Left ventricle myocardium superior (tissue), 1 donor: ENCODE measurements at regions not wholly inside any gene's neighbourhood (a gene's known extent, or its start where the extent isn't known, plus 50 kb on each side); places are given as distances from the start of the nearest gene placed in this dataset.
"Not testable (repeated sequence)": the region's sequence is repeated elsewhere in the genome, so short reads cannot be mapped to it uniquely, and the experiment has no call there.

Experiments used
- ATAC-seq: fragments of 200-7000 bp; cut with Tn5 transposase; one replicate; pipeline ENCODE4 v1.9.1; 2020; ENCODE audit warnings: mild to moderate bottlenecking, moderate library complexity
- DNase-seq: peaks from one replicate; pipeline ENCODE4 v3.0.0-alpha.2; 2020
- intact Hi-C: fragments of 100-400 bp; cut with micrococcal nuclease; formaldehyde crosslinking; loops from one replicate; pipeline ENCODE4 v1.11.0; 2022
- donor health status: DM: no; HTN: yes; CAD: no; lungs with severe emphysema.

DNA sequence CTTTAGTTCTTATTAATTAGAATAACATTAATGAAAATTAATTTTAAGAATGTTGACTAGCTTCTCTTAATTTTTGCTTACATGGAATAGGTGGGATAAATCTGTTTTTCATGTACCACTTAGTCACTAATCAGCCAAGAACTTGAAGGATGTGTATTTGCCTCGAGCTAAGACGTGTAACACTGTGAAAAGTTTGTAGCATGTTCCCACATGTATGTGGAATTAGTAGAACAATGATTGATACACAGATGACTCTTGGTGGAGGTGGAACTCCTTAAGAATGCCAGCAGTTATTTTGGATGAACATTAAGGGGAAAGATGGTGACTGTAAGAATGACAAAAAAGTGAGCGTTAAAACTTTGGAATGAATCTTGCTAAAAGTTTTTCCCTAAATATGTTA is 435.7 kb upstream of the MDGA2 start:
- intact Hi-C loops = no loop called here
- ATAC-seq (no peak), DNase-seq (no peak)

GRCh38 chr14:48107646-48108045 is 432.2 kb upstream of the MDGA2 start:
- ATAC-seq (no peak), DNase-seq (no peak)
- intact Hi-C loops = no loop called here

DNA sequence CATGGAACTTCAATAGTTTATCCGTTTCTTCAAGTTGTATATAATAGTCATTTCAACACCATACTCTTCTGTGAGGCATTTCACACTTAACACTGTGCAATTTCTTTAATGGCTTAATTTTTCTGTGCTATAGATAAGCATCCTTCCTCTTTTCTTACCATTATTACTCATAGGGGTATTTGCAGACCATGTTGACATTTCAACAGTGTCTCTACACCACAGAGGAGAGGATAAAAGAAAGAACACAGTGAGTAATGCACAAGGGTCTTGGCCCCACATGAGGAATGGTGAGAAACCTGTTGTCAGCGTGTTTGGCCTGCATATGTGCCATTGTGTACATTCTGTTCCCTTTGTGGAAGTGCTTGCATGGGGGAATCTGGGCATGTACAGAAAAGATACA is 421.5 kb upstream of the MDGA2 start:
- DNase-seq (no peak), ATAC-seq (no peak)
- intact Hi-C loops = no loop called here

DNA sequence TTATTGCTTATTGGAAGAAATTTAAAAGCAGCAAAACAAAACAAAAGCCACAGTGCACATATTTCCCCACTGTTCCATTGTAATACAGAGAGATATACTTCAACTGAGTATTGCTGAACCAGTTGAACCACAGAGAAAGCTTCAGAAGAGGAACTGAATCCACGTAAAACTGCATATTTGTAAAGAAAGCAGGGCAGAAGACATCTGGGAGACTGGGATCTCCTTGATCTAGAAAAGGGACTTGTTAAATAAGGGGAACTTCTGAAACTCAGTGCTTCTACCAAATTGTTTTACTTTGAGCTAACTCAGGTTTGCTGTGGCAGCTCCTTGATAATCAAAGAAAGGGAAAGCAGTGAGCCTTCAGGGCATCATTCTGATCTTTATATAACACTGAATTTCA is 411.1 kb upstream of the MDGA2 start:
- DNase-seq (no peak), ATAC-seq (no peak)
- intact Hi-C loops = no loop called here

- DNase-seq (no peak), ATAC-seq (no peak)
- intact Hi-C loops = no loop called here
Measured at GRCh38 chr14:48075487-48075886, 400.1 kb upstream of the MDGA2 start.

GRCh38 chr14:48052973-48053372 is 377.6 kb upstream of the MDGA2 start:
- intact Hi-C loops = no loop called here
- no peak for ATAC-seq

DNA sequence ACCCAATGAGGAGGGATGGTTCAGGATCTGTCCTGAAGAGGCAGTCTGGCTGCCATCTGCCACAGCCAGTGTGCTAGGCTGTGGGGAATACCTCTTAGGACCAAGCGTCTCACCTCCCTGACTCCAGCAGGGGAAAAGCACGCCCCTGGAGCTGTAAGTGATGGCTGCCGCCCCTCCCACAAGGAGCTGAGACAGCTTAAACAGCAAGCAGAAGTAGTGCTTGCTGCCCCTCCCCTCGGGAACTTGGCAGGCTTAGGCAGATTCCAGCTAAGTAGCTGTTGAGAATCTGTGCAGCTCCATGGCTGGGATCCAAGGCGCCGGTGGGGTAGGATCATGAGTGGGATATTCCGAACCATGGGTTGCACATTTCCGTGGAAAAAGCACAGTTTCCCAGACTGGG is 360.4 kb upstream of the MDGA2 start:
- intact Hi-C loops = no loop called here
- DNase-seq (no peak), ATAC-seq (no peak)

More at GRCh38 chr14:48052973-48053372, 377.6 kb upstream of the MDGA2 start:
- DNase-seq = no peak

DNA sequence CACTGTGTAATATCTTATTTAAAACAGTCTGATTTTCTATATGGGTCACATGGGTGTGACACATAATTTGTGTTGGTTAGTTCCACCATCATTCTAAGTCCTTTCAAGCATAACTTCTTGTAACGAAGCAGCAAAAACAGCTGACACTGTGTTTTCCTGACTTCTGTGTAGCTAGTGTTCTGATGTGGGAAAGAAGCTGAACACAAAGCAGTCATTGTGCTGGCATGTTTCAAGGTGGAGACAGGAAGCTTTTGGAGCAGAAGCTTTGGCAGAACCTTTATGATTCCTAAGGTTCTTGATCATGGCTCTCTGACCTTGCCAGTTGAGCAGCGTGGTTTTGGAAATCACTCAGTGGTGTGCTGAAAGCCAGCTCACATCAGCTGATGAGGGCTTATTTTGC is 351.7 kb upstream of the MDGA2 start:
- DNase-seq (no peak), ATAC-seq (no peak)
- intact Hi-C loops = no loop called here

GRCh38 chr14:48023881-48024280 is 348.5 kb upstream of the MDGA2 start:
- intact Hi-C loops = no loop called here
- DNase-seq = no peak
- ATAC-seq = no peak

- ATAC-seq, intact Hi-C loops, DNase-seq: not testable (repeated sequence)
Measured at GRCh38 chr14:48011484-48011883, 336.1 kb upstream of the MDGA2 start.

DNA sequence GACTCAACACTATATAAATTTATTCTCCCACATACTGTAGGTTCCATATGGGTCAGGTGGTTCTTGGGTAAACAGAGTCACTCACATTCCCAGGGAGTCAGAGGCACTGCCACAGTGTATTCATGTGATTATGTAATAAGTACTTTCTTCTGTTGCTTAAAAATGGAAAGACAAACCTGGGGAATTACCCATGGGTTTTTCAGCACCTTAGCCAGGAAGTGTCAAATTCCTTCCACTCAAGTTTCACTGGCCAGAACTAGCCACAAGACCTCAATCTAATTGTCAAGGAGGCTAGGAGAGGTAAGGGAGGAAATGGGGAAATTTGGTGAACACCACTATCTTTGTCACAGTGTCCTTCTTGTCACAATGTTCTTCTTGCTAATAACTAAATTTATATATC is 333.2 kb upstream of the MDGA2 start:
- DNase-seq = no peak
- intact Hi-C loops = no loop called here
- ATAC-seq = no peak

GRCh38 chr14:48005986-48006385 is 330.6 kb upstream of the MDGA2 start:
- ATAC-seq (no peak), DNase-seq (no peak)
- intact Hi-C loops = no loop called here

- ATAC-seq (no peak), DNase-seq (no peak)
- intact Hi-C loops = no loop called here
Measured at GRCh38 chr14:47993883-47994282, 318.5 kb upstream of the MDGA2 start.

DNA sequence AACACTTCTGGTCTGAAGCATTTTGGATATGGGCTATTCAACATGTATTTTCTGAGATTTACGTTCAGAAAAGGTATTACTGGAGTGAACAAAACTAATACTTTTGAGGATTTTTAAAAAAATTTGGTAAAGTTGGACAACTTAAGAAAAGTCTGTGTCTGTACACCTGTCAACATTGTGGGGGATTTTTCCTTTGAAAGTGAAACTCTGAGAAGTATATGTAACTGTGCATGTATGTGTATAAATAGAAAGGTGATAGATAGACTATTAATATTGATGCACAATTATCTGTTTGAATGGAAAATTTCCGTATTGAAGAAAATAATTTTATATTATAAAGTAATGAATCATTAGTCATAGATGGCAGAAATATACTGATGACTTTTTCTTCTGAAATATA is 312.8 kb upstream of the MDGA2 start:
- ATAC-seq = no peak

DNA sequence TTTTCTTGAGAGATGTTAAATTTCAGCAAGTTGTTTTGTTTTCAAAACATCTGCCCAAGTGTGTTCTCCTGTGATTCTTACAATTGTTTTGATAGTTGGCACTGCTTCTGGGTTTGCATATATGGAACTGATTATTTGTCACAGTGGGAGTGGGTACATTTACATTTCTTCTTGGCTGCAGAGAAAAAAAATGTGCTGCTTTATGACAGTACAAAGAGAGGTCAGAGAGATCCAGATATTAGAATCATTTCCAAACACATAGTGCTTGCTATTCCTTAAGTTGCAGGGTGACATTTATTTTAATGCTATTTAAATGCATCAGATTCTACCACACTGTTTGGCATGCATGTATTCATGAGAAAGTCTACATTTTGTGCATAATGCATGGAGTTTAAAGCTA is 303.5 kb upstream of the MDGA2 start:
- intact Hi-C loops = no loop called here
- ATAC-seq (no peak), DNase-seq (no peak)

More for the DNA sequence above, 312.8 kb upstream of the MDGA2 start:
- intact Hi-C loops = no loop called here
- no peak for DNase-seq

- intact Hi-C loops = no loop called here
- DNase-seq = no peak
- ATAC-seq = no peak
Measured at GRCh38 chr14:47976139-47976538, 300.7 kb upstream of the MDGA2 start.

- intact Hi-C loops = no loop called here
- DNase-seq (no peak), ATAC-seq (no peak)
Measured at GRCh38 chr14:47966076-47966810, 290.8 kb upstream of the MDGA2 start.

GRCh38 chr14:47961634-47962033 is 286.2 kb upstream of the MDGA2 start:
- no peak for DNase-seq
- intact Hi-C loops = no loop called here
- no peak for ATAC-seq

DNA sequence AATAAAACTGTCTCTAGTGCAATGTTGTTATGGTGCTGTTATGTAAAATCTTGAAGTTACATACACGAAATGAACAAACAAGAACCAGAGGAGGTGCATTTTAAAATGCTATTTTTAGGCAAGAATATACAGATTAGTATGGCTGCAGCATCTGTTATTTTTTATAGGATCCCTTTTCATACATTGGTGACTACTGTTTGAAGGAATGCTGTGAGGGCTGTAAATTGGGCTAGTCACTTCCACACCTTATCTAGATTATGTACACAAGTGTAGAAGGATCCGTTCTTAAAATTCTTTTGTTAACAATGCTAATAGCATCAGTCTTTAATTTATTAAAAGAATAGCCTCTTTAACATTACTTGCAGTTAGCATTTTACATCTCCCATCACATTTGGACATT is 284.3 kb upstream of the MDGA2 start:
- ATAC-seq = no peak
- intact Hi-C loops = no loop called here
- no peak for DNase-seq

DNA sequence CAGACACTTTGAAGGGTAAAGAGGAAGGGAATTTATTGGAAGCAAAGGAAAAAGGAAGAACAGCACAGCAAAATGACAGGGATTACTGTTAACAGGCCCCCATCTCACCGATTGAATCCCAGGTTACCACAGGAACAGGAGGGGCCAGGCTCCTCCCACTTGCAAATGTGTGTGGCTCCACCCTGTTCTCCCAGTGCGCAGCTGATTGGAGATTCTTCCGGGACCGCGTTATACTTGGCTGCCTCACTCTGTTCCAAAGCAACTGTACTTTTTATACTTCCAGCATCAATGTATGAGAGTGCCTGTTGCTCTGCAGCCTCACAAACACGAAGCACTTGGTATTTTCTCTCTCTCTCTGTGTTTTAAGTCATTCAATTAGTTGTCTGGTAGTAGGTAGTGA is 273.6 kb upstream of the MDGA2 start:
- intact Hi-C loops = no loop called here
- ATAC-seq (no peak), DNase-seq (no peak)

DNA sequence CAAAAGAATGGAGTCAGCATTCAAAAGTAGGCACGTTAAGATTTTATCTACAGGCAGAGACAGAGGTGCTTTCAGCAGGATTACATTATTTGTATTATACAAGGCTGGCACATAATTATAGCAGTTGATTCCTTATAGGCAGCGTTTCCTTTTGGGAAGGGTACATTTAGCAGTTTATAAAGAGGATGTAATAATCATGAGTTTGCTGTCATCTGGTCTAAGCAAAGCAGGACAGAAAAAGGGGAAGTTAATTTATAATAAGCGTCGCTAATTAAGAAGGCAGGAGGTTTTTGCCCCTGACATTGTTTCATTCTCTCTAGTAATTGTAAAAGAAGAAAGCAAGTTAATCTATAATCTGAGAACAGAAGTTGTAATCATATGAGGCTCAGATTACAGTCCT is 259.9 kb upstream of the MDGA2 start:
- intact Hi-C loops = no loop called here
- DNase-seq (no peak), ATAC-seq (no peak)

DNA sequence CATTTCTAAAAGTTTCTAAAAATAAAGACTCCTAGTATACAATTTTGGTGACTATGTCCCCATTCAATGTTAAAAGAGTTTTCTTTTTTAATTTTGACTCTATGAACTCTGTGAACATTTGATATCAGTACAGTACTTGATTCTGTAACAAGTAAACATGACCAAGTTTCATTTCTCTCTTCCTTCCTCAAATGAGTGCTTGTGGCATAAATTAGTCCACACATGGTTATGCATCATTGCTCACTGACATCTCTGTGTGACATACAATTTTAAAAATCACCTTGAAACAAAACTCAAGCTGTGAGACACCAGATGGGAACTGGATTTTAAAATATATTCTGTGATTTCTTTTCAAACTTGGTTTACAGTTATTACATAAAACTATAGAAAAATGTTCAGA is 253.9 kb upstream of the MDGA2 start:
- intact Hi-C loops = no loop called here
- ATAC-seq (no peak), DNase-seq (no peak)
